Smooth muscle cell (in vitro differentiated cells): ENCODE measurements at regions not wholly inside any gene's neighbourhood (a gene's known extent, or its start where the extent isn't known, plus 50 kb on each side); places are given as distances from the start of the nearest gene placed in this dataset.

Experiments
- DNase-seq: peaks from one replicate; lab custom pipeline; 2025; ENCODE audit not compliant: unreplicated experiment; lab: John Stamatoyannopoulos, UW
- H2AFZ ChIP-seq: fragments of 200-600 bp; sonication (generic); 2 replicates; pipeline ENCODE4 v1.6.0; 2016; ENCODE audit warnings: antibody characterized with exemption, low read depth, mild to moderate bottlenecking
- H3F3A ChIP-seq: fragments of 200-600 bp; sonication (generic); 2 replicates; pipeline ENCODE4 v1.6.0; 2017; ENCODE audit warnings: antibody characterized with exemption, low read depth
- H3K27ac ChIP-seq: fragments of 200-600 bp; sonication (generic); 2 replicates; pipeline ENCODE4 v1.5.1; 2016; ENCODE audit warnings: low read depth, mild to moderate bottlenecking
- H3K27me3 ChIP-seq: fragments of 200-600 bp; sonication (generic); 2 replicates; pipeline ENCODE4 v1.6.1; 2016; ENCODE audit warnings: low read depth, mild to moderate bottlenecking
- H3K36me3 ChIP-seq: fragments of 200-600 bp; sonication (generic); 2 replicates; pipeline ENCODE4 v1.5.1; 2016; ENCODE audit warnings: low read depth
- H3K4me1 ChIP-seq: fragments of 200-600 bp; sonication (generic); 2 replicates; pipeline ENCODE4 v1.5.1; 2016; ENCODE audit warnings: low read depth
- H3K4me2 ChIP-seq: fragments of 200-600 bp; sonication (generic); 2 replicates; pipeline ENCODE4 v1.6.0; 2016; ENCODE audit warnings: mild to moderate bottlenecking
- H3K4me3 ChIP-seq: fragments of 200-600 bp; sonication (generic); 2 replicates; pipeline ENCODE4 v1.5.1; 2016; ENCODE audit warnings: mild to moderate bottlenecking
- H3K79me2 ChIP-seq: fragments of 200-600 bp; sonication (generic); 2 replicates; pipeline ENCODE4 v1.6.0; 2016; ENCODE audit warnings: low read depth, mild to moderate bottlenecking
- H3K9ac ChIP-seq: fragments of 200-600 bp; sonication (generic); 2 replicates; pipeline ENCODE4 v1.6.0; 2016; ENCODE audit warnings: low read depth
- H3K9me3 ChIP-seq: fragments of 200-600 bp; sonication (generic); replicated peaks from 2 replicates; pipeline ENCODE4 v1.5.1; 2016; ENCODE audit warnings: low read depth
- H4K20me1 ChIP-seq: fragments of 200-600 bp; sonication (generic); 2 replicates; pipeline ENCODE4 v1.6.0; 2016; ENCODE audit warnings: low read depth
- WGBS: methylation state at CpG from one replicate; pipeline ENCODE4 v1.1.7; 2016; ENCODE audit warnings: low lambda C conversion rate; 5-methylcytosine and 5-hydroxymethylcytosine counted together
- TF ChIP-seq, protein P1 (sequence below): fragments of 200-600 bp; sonication (generic); IDR thresholded peaks from 2 replicates; pipeline ENCODE4 v1.5.1; 2017; ENCODE audit warnings: borderline replicate concordance, mild to moderate bottlenecking, antibody characterized with exemption; ENCODE audit not compliant: insufficient read depth, poor library complexity, severe bottlenecking

DNA sequence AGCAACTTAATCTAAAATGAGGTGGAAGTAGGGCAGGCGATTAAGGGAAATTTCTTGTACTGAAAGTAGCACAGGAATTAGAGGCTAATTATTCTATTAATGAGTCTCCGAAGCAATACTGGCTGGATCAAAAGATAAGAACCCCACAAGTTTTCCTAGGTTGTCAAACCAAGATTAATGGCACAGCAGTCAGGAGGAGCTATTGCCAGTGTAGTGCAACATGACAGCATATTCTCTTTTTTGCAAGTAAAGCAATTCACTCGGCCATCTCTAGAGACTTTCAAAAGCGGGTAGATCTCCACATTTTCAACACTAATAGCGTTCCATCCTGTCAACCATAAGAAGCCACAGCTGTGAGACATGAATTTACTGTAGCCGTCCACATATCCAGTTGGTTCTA lies 81.2 kb downstream of the CYB561 start:
- H3K9ac ChIP-seq, result no peak overlapping the region
- H2AFZ ChIP-seq, result no peak overlapping the region

DNA sequence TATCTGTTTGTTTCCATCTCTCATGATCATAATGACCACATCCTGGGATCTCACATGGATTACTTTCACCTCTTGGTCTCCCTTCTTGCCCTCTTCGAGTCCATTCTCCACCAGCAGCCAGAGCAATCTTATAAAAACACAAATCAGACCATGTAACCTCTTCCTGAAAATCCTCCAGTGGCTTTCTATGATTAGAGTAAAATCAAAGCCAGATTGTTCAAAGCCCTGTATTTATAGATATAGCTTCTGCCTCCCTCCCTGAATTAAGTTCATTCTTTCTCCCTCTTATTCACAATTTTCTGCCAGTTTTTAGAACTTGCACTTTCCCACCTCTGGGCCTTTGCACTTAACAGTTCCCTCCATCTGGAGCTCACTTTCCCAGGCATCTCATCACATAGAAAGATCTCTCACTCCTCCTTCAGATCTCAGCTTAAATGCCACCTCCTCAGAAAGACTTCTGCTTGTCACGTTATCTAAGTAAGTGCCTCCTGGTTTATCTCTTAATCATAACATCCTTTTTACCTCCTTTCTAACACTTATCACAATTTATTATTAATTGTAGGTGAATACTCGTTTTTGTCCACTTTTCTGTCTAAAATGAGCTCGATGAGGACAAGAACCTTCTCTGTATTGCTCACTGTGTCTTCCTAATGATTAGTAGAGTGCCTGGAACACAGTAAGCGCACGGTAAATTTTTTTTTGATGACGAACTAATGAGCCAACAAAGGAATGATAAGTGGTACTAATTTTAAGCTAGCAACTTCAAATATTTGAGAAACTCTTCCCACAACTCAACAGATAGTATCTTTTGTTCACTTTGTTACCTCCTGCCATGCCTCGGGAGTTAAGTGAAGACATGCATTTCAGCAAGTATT lies 80.5 kb downstream of the CYB561 start:
- Histone ChIP-seq H3K27me3 (no peaks in the 10 kb centered on the region), H3K79me2 (no peaks in the 10 kb centered on the region), H3K27ac (peak overlapping the region; percentile 65), H3K4me1 (no peaks in the 10 kb centered on the region), H3K4me2 (no peak overlapping the region), H3K4me3 (no peak overlapping the region), H3F3A (no peaks in the 10 kb centered on the region), H3K9ac (no peak overlapping the region), H2AFZ (no peak overlapping the region), H3K9me3 (no peaks in the 10 kb centered on the region), H3K36me3 (no peaks in the 10 kb centered on the region), H4K20me1 (peaks cover 4% of the 10 kb centered on the region)
- no peak for DNase-seq
- TF ChIP-seq, protein P1, sequence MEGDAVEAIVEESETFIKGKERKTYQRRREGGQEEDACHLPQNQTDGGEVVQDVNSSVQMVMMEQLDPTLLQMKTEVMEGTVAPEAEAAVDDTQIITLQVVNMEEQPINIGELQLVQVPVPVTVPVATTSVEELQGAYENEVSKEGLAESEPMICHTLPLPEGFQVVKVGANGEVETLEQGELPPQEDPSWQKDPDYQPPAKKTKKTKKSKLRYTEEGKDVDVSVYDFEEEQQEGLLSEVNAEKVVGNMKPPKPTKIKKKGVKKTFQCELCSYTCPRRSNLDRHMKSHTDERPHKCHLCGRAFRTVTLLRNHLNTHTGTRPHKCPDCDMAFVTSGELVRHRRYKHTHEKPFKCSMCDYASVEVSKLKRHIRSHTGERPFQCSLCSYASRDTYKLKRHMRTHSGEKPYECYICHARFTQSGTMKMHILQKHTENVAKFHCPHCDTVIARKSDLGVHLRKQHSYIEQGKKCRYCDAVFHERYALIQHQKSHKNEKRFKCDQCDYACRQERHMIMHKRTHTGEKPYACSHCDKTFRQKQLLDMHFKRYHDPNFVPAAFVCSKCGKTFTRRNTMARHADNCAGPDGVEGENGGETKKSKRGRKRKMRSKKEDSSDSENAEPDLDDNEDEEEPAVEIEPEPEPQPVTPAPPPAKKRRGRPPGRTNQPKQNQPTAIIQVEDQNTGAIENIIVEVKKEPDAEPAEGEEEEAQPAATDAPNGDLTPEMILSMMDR, result no peak
- 63% methylated on average over 8 of the region's 8 CpGs for whole genome bisulfite sequencing

More for the DNA sequence above, 81.2 kb downstream of the CYB561 start:
- WGBS, result 89% methylated on average over 6 of the region's 6 CpGs
- Histone ChIP-seq H3K79me2 (no peaks in the 10 kb centered on the region), H3K27ac (peak overlapping the region; percentile 65), H3K4me2 (no peak overlapping the region), H3K27me3 (no peaks in the 10 kb centered on the region), H3K4me1 (no peaks in the 10 kb centered on the region), H4K20me1 (peaks cover 4% of the 10 kb centered on the region), H3K4me3 (no peak overlapping the region), H3K9me3 (no peaks in the 10 kb centered on the region), H3F3A (no peaks in the 10 kb centered on the region), H3K36me3 (no peaks in the 10 kb centered on the region)
- TF ChIP-seq, protein P1, result no peak
- DNase-seq, result no peak

- Histone ChIP-seq H3K27ac (peak overlapping the region; percentile 65), H3K4me3 (no peak overlapping the region), H3K4me1 (no peaks in the 10 kb centered on the region), H3K36me3 (no peaks in the 10 kb centered on the region), H3K4me2 (no peak overlapping the region), H3K9me3 (no peaks in the 10 kb centered on the region), H3K9ac (no peak overlapping the region), H3K79me2 (no peaks in the 10 kb centered on the region), H3K27me3 (no peaks in the 10 kb centered on the region), H4K20me1 (peaks cover 4% of the 10 kb centered on the region), H2AFZ (no peak overlapping the region), H3F3A (no peaks in the 10 kb centered on the region)
- DNase-seq, result no peak
- TF ChIP-seq, protein P1, result no peak
- 63% methylated on average over 1 of the region's 1 CpG for WGBS
Observed at GRCh38 chr17:63366241-63366566, 79.9 kb downstream of the CYB561 start.

GRCh38 chr17:63369233-63369632 lies 76.9 kb downstream of the CYB561 start:
- Histone ChIP-seq H2AFZ (no peak overlapping the region), H4K20me1 (peaks cover 4% of the 10 kb centered on the region), H3K9me3 (no peaks in the 10 kb centered on the region), H3K27ac (no peak overlapping the region), H3K36me3 (no peaks in the 10 kb centered on the region), H3K27me3 (no peaks in the 10 kb centered on the region), H3K4me1 (no peaks in the 10 kb centered on the region), H3K79me2 (no peaks in the 10 kb centered on the region), H3K4me2 (no peak overlapping the region), H3K4me3 (no peak overlapping the region), H3F3A (no peaks in the 10 kb centered on the region), H3K9ac (no peak overlapping the region)
- TF ChIP-seq, protein P1, result no peak
- DNase-seq, result no peak
- WGBS, result 75% methylated on average over 4 of the region's 4 CpGs
